ENCODE measurements at regions not wholly inside any gene's neighbourhood (a gene's known extent, or its start where the extent isn't known, plus 50 kb on each side); places are given as distances from the start of the nearest gene placed in this dataset.

- TF ChIP-seq CTCF (IDR thresholded peaks at IDR 0.05; ENCODE audit: control extremely low read depth in 1 of 3, insufficient read depth in 1 of 3, low read depth in 1 of 3, low read length in 3 of 3) (no peak), POLR2A (IDR thresholded peaks at IDR 0.05; ENCODE audit: control extremely low read depth in 1 of 2, low read depth in 2 of 2, low read length in 2 of 2) (no peak)
Measured at GRCh38 chr12:17954788-17955187, 135.2 kb downstream of the RERGL start.

Measured in H1 (cell line).